ENCODE measurements at regions not wholly inside any gene's neighbourhood (a gene's known extent, or its start where the extent isn't known, plus 50 kb on each side); places are given as distances from the start of the nearest gene placed in this dataset.

GRCh38 chr5:9919306-9920030, 289.3 kb upstream of the TAS2R1 start:
- DNase-seq: no peak

DNA sequence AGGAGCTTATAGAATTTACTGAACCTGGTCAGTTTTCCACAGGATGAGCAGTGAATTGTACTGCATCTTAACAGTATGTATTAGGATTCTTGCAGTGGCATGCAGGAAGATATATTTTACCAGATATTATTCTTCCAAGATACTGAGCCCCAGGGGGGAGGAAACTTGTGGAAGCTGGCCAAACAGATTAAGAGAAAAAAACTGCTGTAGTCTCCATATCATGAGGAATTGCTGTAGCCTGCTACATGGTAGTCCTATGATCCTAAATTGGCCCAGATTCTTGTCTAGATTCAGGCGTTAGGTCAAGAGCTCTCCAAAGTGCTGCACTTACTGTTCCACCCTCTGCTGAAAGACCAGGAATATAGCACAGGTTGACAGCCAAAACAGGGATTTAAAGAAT, 275.5 kb upstream of the TAS2R1 start:
- DNase-seq: no peak

- DNase-seq: no peak
Measured at GRCh38 chr5:9903801-9904200, 273.6 kb upstream of the TAS2R1 start.

DNA sequence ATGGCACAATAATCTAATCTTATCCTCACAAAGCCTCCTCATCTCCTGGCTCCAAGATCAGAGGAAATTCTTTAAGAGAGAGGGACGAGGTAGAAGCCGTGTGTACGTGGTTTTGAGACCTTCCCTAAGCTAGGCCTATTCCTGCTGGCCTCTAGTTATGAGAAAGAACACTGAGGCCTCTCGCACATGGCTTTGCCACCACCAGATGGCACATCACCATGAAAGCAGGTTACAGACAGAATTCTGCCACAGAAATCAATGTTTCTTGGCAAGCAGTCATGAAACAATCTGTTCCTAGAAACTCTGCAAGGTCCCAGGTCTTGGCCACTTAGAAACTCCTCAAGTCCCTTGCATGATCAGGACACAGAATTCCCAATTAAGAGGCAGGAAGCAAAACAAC, 268.2 kb upstream of the TAS2R1 start:
- DNase-seq: no peak

DNA sequence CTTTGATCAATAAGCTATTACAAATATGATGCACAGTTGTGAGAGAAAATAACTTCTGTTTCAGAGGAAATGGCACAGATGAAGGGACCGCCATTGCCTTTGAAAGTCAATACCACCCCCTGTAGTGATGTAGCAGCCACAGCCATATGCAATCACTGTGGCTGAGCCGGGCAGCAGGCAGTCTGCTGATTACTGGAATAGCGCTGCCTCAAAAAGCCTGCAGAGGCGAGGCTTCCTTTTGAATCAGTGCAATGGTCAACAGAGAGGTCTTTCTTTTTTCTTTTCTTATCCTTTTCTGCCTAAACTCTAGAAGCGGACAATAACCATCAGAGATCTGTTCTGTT, 265.1 kb upstream of the TAS2R1 start:
- DNase-seq: no peak

GRCh38 chr5:9894571-9895301, 264.6 kb upstream of the TAS2R1 start:
- no peak for DNase-seq

- DNase-seq: no peak
Measured at GRCh38 chr5:9892696-9893095, 262.5 kb upstream of the TAS2R1 start.

- DNase-seq: no peak
Measured at GRCh38 chr5:9889511-9889910, 259.4 kb upstream of the TAS2R1 start.

GRCh38 chr5:9888501-9888901, 258.4 kb upstream of the TAS2R1 start:
- no peak for DNase-seq

DNA sequence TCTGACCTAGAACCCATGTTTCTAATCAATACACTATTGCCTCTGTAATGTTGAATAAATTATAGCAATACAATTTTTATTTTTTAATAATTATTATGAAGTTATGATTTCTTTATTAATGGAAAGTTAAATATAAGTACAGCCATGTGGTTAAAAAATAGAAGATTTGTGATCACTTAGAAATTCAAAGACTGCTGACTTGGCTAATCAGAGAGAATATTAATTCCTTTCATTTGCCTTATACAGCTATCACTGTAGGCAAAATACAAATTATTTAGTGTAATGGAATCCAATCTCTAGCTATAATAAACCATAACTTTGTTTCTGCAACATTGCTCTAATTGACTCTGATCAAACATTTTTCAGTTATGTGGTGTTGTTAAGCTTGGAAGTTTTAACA, 255.0 kb upstream of the TAS2R1 start:
- no peak for DNase-seq

GRCh38 chr5:9878206-9878605, 248.1 kb upstream of the TAS2R1 start:
- no peak for DNase-seq

GRCh38 chr5:9877488-9877887, 247.3 kb upstream of the TAS2R1 start:
- DNase-seq: no peak

GRCh38 chr5:9876451-9876850, 246.3 kb upstream of the TAS2R1 start:
- DNase-seq: no peak

GRCh38 chr5:9869616-9870288, 239.6 kb upstream of the TAS2R1 start:
- no peak for DNase-seq

- DNase-seq: no peak
Measured at GRCh38 chr5:9865574-9865973, 235.4 kb upstream of the TAS2R1 start.

- no peak for DNase-seq
Measured at GRCh38 chr5:9864791-9865190, 234.6 kb upstream of the TAS2R1 start.

GRCh38 chr5:9863486-9863885, 233.3 kb upstream of the TAS2R1 start:
- DNase-seq: no peak

DNA sequence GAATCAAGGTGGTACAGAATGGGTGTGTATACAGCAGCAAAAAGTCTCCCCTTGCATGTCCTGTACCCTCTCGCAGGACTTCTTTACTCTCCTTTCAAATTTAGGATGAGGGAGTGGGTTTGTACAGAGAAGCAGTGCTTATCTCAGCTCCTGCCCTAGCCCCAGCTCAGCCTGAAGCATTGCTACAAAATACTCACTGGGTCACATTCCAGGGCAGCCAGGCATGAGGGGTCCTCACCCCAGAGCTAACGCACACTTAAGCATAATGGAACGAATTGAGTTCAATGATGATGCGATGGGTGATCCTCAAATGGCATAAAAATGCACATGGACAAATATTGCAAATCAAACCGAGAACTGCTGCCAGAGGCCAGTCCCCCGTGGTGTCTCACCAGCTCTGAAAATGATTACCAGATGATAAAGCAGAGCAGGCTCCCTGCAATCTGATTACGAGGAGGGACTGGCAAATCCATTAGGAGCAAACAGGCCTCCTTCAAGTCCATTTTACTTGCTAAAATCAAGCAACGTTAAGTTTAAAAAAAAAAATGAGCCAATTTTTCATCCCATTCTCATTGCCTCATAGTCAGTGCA, 231.6 kb upstream of the TAS2R1 start:
- no peak for DNase-seq

DNA sequence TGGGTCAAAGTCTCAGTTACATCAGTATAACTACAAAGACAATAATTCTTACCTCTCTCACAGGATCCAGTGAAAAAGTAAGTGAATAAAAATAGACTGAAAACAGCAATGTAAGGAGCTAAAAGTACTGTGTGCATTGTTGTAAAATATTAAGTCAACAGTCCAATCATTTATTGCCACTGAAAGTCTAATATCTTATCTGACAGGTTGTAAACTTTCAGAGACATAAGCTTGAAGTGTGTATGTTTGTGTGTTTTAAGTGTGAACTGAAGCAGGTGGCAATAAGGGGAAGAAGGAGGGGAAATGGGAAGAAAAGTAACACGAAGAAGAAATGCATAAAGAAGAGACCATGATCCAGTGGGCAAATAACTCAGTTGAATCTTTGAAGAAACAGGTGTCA, 229.7 kb upstream of the TAS2R1 start:
- no peak for DNase-seq

DNA sequence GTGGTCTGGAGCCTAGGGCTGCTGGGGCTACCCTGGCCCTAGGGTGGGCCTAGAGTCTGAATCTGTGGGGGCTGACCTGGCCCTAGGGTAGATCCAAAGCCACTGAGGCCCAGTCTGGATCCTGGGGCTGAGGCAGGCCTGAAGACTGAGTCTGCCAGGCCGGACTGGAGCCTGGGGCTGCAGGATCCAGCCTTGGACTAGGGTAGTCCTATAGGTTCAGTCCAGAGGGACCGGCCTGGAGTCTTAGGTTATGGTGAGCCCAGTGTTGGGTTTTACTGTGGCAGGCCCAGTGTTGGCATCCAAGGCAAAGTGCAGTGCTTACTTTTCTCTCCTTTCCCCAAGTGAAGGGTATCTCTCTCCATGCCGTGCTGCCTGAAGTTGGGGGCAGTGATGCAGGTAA, 227.9 kb upstream of the TAS2R1 start:
- DNase-seq: no peak

DNA sequence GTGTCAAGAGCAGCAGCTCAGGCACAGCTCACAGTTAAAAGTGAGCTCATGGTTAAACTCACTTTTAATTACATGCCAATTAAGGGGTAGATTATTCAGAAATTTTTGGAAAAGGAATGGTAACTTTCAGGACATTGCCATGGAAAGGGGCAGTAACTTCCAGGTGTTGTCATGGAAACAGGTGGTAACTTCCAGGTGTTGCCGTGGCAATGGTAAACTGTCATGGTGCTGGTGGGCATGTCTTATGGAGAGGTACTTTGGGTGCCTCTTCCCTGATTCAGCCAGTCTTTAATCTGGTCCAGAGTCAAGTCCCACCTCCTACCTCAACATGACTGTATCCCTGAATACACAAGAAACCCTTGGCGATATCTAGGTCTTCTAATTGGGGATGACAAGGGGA, 223.2 kb upstream of the TAS2R1 start:
- DNase-seq: no peak

- no peak for DNase-seq
Measured at GRCh38 chr5:9852671-9853070, 222.5 kb upstream of the TAS2R1 start.

DNA sequence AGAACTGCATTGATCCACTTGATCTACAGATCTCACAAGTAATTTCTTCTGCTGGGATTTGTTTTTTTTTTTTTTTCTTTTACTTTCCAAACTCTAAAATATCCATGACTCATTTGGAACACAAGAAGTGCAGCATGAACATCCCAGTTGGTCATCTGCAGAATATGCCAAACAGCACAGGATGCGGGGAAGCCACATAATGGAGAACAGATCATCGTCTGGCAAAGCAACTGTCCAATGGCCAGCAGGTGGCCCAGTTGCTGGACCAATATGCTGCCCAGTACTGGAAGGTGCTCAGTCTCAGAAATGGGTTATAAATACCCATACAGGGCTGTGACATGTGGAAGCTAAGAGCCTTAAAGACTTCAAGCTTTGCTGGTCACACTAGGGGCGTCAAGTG, 221.3 kb upstream of the TAS2R1 start:
- DNase-seq: peak; percentile 32

Measured in occipital lobe (tissue), 1 donor.